T-helper 2 cell treated with Interferon-gamma antibody and Interleukin-4, amounts not matched to agents 5 μg/mL and 100 μg/mL, for 36 hours (primary cell): ENCODE measurements at regions not wholly inside any gene's neighbourhood (a gene's known extent, or its start where the extent isn't known, plus 50 kb on each side); places are given as distances from the start of the nearest gene placed in this dataset.
"Not testable (repeated sequence)": the region's sequence is repeated elsewhere in the genome, so short reads cannot be mapped to it uniquely, and the experiment has no call there.

Experiments used
- DNase-seq: peaks from one replicate; pipeline ENCODE4 v3.0.0; 2021; ENCODE audit warnings: low spot score
- H3K27ac Mint-ChIP-seq: one replicate; pipeline ENCODE4 v1.8.0; 2021; ENCODE audit warnings: mild to moderate bottlenecking, mixed read lengths
- H3K27me3 Mint-ChIP-seq: one replicate; pipeline ENCODE4 v1.8.0; 2021; ENCODE audit warnings: low read depth, mixed read lengths
- H3K36me3 Mint-ChIP-seq: one replicate; pipeline ENCODE4 v1.8.0; 2021; ENCODE audit warnings: low read depth, mixed read lengths
- H3K4me1 Mint-ChIP-seq: one replicate; pipeline ENCODE4 v1.8.0; 2021; ENCODE audit warnings: low read depth, mixed read lengths
- H3K4me3 Mint-ChIP-seq: one replicate; pipeline ENCODE4 v1.8.0; 2022; ENCODE audit warnings: mild to moderate bottlenecking, moderate library complexity, mixed read lengths
- H3K9me3 Mint-ChIP-seq: one replicate; pipeline ENCODE4 v1.8.0; 2021; ENCODE audit warnings: mixed read lengths

GRCh38 chr1:213783893-213784292 is 203.9 kb upstream of the PROX1 start:
- DNase-seq: no peak

GRCh38 chr1:213786683-213787082 is 201.1 kb upstream of the PROX1 start:
- H3K27ac Mint-ChIP-seq: no peak overlapping the region
- DNase-seq: no peak
- H3K4me3 Mint-ChIP-seq: no peak overlapping the region
- H3K27me3 Mint-ChIP-seq: peaks cover 10% of the 10 kb centered on the region
- H3K36me3 Mint-ChIP-seq: no peaks in the 10 kb centered on the region
- peaks cover 2% of the 10 kb centered on the region for H3K4me1 Mint-ChIP-seq
- no peaks in the 10 kb centered on the region for H3K9me3 Mint-ChIP-seq

More at GRCh38 chr1:213783893-213784292, 203.9 kb upstream of the PROX1 start:
- H3K27me3 Mint-ChIP-seq: peaks cover 9% of the 10 kb centered on the region
- no peaks in the 10 kb centered on the region for H3K36me3 Mint-ChIP-seq
- peaks cover 2% of the 10 kb centered on the region for H3K4me1 Mint-ChIP-seq
- no peaks in the 10 kb centered on the region for H3K9me3 Mint-ChIP-seq
- H3K27ac Mint-ChIP-seq: no peak overlapping the region
- no peak overlapping the region for H3K4me3 Mint-ChIP-seq

GRCh38 chr1:213790565-213790964 is 197.2 kb upstream of the PROX1 start:
- no peak for DNase-seq
- Mint-ChIP-seq H3K36me3 (no peaks in the 10 kb centered on the region), H3K4me1 (no peaks in the 10 kb centered on the region), H3K4me3 (no peak overlapping the region), H3K9me3 (no peaks in the 10 kb centered on the region), H3K27ac (no peak overlapping the region), H3K27me3 (peaks cover 3% of the 10 kb centered on the region)

- Mint-ChIP-seq H3K27ac (no peak overlapping the region), H3K4me1 (peaks cover 3% of the 10 kb centered on the region), H3K9me3 (no peaks in the 10 kb centered on the region), H3K36me3 (no peaks in the 10 kb centered on the region), H3K4me3 (no peak overlapping the region), H3K27me3 (peaks cover 3% of the 10 kb centered on the region)
- DNase-seq: no peak
Observed at GRCh38 chr1:213793482-213794067, 194.2 kb upstream of the PROX1 start.

GRCh38 chr1:213796525-213796924 is 191.2 kb upstream of the PROX1 start:
- DNase-seq: no peak
- Mint-ChIP-seq H3K9me3 (no peaks in the 10 kb centered on the region), H3K4me3 (no peak overlapping the region), H3K27ac (no peak overlapping the region), H3K4me1 (peaks cover 3% of the 10 kb centered on the region), H3K27me3 (peaks cover 2% of the 10 kb centered on the region), H3K36me3 (no peaks in the 10 kb centered on the region)

GRCh38 chr1:213808288-213808687 is 179.5 kb upstream of the PROX1 start:
- not testable (repeated sequence) for H3K36me3 Mint-ChIP-seq, H3K9me3 Mint-ChIP-seq, H3K4me1 Mint-ChIP-seq, H3K27ac Mint-ChIP-seq, H3K4me3 Mint-ChIP-seq, DNase-seq, H3K27me3 Mint-ChIP-seq

- Mint-ChIP-seq H3K36me3 (no peaks in the 10 kb centered on the region), H3K4me3 (no peak overlapping the region), H3K9me3 (no peaks in the 10 kb centered on the region), H3K4me1 (no peaks in the 10 kb centered on the region), H3K27ac (no peak overlapping the region), H3K27me3 (no peaks in the 10 kb centered on the region)
- no peak for DNase-seq
Observed at GRCh38 chr1:213817156-213817555, 170.6 kb upstream of the PROX1 start.

GRCh38 chr1:213820362-213821149 is 167.2 kb upstream of the PROX1 start:
- Mint-ChIP-seq H3K27ac (no peak overlapping the region), H3K27me3 (no peaks in the 10 kb centered on the region), H3K36me3 (no peaks in the 10 kb centered on the region), H3K4me3 (no peak overlapping the region), H3K9me3 (no peaks in the 10 kb centered on the region), H3K4me1 (no peaks in the 10 kb centered on the region)
- DNase-seq: no peak

GRCh38 chr1:213821175-213821942 is 166.4 kb upstream of the PROX1 start:
- Mint-ChIP-seq H3K27ac (no peak overlapping the region), H3K4me1 (no peaks in the 10 kb centered on the region), H3K4me3 (no peak overlapping the region), H3K27me3 (no peaks in the 10 kb centered on the region), H3K9me3 (no peaks in the 10 kb centered on the region), H3K36me3 (no peaks in the 10 kb centered on the region)
- no peak for DNase-seq

GRCh38 chr1:213821943-213822334 is 165.8 kb upstream of the PROX1 start:
- Mint-ChIP-seq H3K27me3 (no peaks in the 10 kb centered on the region), H3K4me3 (no peak overlapping the region), H3K27ac (no peak overlapping the region), H3K9me3 (no peaks in the 10 kb centered on the region), H3K36me3 (no peaks in the 10 kb centered on the region), H3K4me1 (no peaks in the 10 kb centered on the region)
- DNase-seq: no peak

GRCh38 chr1:213826891-213827290 is 160.9 kb upstream of the PROX1 start:
- no peaks in the 10 kb centered on the region for H3K27me3 Mint-ChIP-seq
- H3K4me3 Mint-ChIP-seq: no peak overlapping the region
- no peak overlapping the region for H3K27ac Mint-ChIP-seq
- H3K36me3 Mint-ChIP-seq: no peaks in the 10 kb centered on the region
- H3K4me1 Mint-ChIP-seq: no peaks in the 10 kb centered on the region
- DNase-seq: no peak
- H3K9me3 Mint-ChIP-seq: no peaks in the 10 kb centered on the region

GRCh38 chr1:213828867-213829266 is 158.9 kb upstream of the PROX1 start:
- Mint-ChIP-seq H3K27ac (no peak overlapping the region), H3K27me3 (no peaks in the 10 kb centered on the region), H3K4me3 (no peak overlapping the region), H3K9me3 (no peaks in the 10 kb centered on the region), H3K36me3 (no peaks in the 10 kb centered on the region), H3K4me1 (no peaks in the 10 kb centered on the region)
- DNase-seq: no peak

GRCh38 chr1:213829780-213830179 is 158.0 kb upstream of the PROX1 start:
- Mint-ChIP-seq H3K27ac (no peak overlapping the region), H3K27me3 (no peaks in the 10 kb centered on the region), H3K4me3 (no peak overlapping the region), H3K36me3 (no peaks in the 10 kb centered on the region), H3K9me3 (no peaks in the 10 kb centered on the region), H3K4me1 (no peaks in the 10 kb centered on the region)
- no peak for DNase-seq

- no peak for DNase-seq
- Mint-ChIP-seq H3K9me3 (no peaks in the 10 kb centered on the region), H3K27me3 (no peaks in the 10 kb centered on the region), H3K27ac (no peak overlapping the region), H3K4me1 (no peaks in the 10 kb centered on the region), H3K4me3 (no peak overlapping the region), H3K36me3 (no peaks in the 10 kb centered on the region)
Observed at GRCh38 chr1:213830371-213830770, 157.4 kb upstream of the PROX1 start.
